ENCODE measurements at regions not wholly inside any gene's neighbourhood (a gene's known extent, or its start where the extent isn't known, plus 50 kb on each side); places are given as distances from the start of the nearest gene placed in this dataset.

- ChIA-PET POLR2A (ENCODE audit: partially characterized antibody) (no interaction called here), CTCF (ENCODE audit: partially characterized antibody) (interaction anchor here (0.6 kb wide), 1 partner anchor 1240 kb away, joined by 3 read pairs; no protein-coding TSS in a partner anchor)
- DNase-seq (ENCODE audit: low read depth in 1 of 2, low spot score in 2 of 2), result no peak
- Histone ChIP-seq H2AK5ac (ENCODE audit: low read depth, low read length) (no peak overlapping the region), H3K18ac (ENCODE audit: extremely low read depth, low read length) (no peak overlapping the region), H2BK120ac (replicated peaks; ENCODE audit: low read depth, low read length) (no peak overlapping the region), H3K27me3 (replicated peaks in 1 of 4; ENCODE audit: control insufficient read depth in 3 of 4, extremely low read depth in 1 of 4, insufficient read depth in 3 of 4, low read length in 3 of 4) (no peaks in the 10 kb centered on the region), H2BK15ac (ENCODE audit: low read length) (no peak overlapping the region), H2AFZ (ENCODE audit: low read length) (no peak overlapping the region), H3K23ac (ENCODE audit: insufficient read length) (no peak overlapping the region), H3K4me1 (replicated peaks in 1 of 4; ENCODE audit: control insufficient read depth in 3 of 4, insufficient read depth in 4 of 4, low read length in 3 of 4) (no peaks in the 10 kb centered on the region), H2BK20ac (ENCODE audit: low read length) (no peak overlapping the region), H4K8ac (ENCODE audit: extremely low read depth, insufficient read depth, low read length) (no peak overlapping the region), H4K20me1 (replicated peaks in 1 of 2; ENCODE audit: control insufficient read depth in 1 of 2, insufficient read depth in 2 of 2, low read length in 2 of 2) (no peaks in the 10 kb centered on the region), H3K14ac (ENCODE audit: insufficient read length) (no peak overlapping the region), H2BK12ac (ENCODE audit: low read depth, low read length) (no peak overlapping the region), H3K9me3 (ENCODE audit: insufficient read depth in 2 of 2, low read depth in 1 of 2, low read length in 1 of 2) (no peaks in the 10 kb centered on the region), H3K79me1 (ENCODE audit: low read depth, low read length) (no peaks in the 10 kb centered on the region), H3K4ac (replicated peaks; ENCODE audit: insufficient read length, low read depth, low read length) (no peak overlapping the region), H3K36me3 (ENCODE audit: control insufficient read depth in 2 of 4, insufficient read depth in 4 of 4, low read length in 3 of 4) (no peaks in the 10 kb centered on the region), H2BK5ac (ENCODE audit: low read depth, low read length) (no peak overlapping the region), H3K23me2 (ENCODE audit: low read depth, low read length) (peaks cover 3% of the 10 kb centered on the region; the same call in 1 of the 2 replicates), H3K4me3 (ENCODE audit: extremely low read depth in 1 of 4, insufficient read depth in 2 of 4, low read depth in 3 of 4, low read length in 4 of 4) (no peak overlapping the region), H3K9ac (replicated peaks in 1 of 4; ENCODE audit: extremely low read depth in 1 of 4, low read depth in 3 of 4, low read length in 3 of 4) (no peak overlapping the region), H3K79me2 (ENCODE audit: control insufficient read depth in 1 of 2, insufficient read depth in 2 of 2, low read length in 2 of 2) (no peaks in the 10 kb centered on the region), H3K27ac (ENCODE audit: low read depth, low read length) (no peak overlapping the region), H4K91ac (replicated peaks; ENCODE audit: insufficient read length, low read length) (no peak overlapping the region), H4K5ac (ENCODE audit: insufficient read length, low read depth, low read length) (no peak overlapping the region), H3K56ac (replicated peaks; ENCODE audit: insufficient read length, low read depth, low read length) (no peak overlapping the region), H3K4me2 (ENCODE audit: insufficient read depth in 1 of 2, low read depth in 2 of 2, low read length in 2 of 2) (no peak overlapping the region)
- no peak for FAIRE-seq
- 95% methylated on average over 2 of the region's 2 CpGs; no CpG with 5 or more reads in 1 of the 2 experiments for WGBS, 2 experiments (ENCODE audit: extremely low coverage in 1 of 2, insufficient coverage in 1 of 2, insufficient read length in 1 of 2, insufficient replicate concordance in 2 of 2, low coverage in 1 of 2, low lambda C conversion rate in 2 of 2, missing lambda C conversion rate in 1 of 2)
- no peak for TF ChIP-seq HDAC6 (IDR thresholded peaks at IDR 0.05; ENCODE audit: low read depth, low read length)
- no peak for TF ChIP-seq USF2 (IDR thresholded peaks at IDR 0.05; ENCODE audit: low read length)
- no peak for TF ChIP-seq RXRA (IDR thresholded peaks at IDR 0.05; ENCODE audit: insufficient read depth, low read depth, low read length)
- no peak for TF ChIP-seq SAP30 (IDR thresholded peaks at IDR 0.05; ENCODE audit: insufficient read depth, insufficient replicate concordance, low read length)
- no peak for TF ChIP-seq KDM4A (IDR thresholded peaks at IDR 0.05; ENCODE audit: low read depth, low read length, severe bottlenecking)
- TF ChIP-seq FOSL1 (IDR thresholded peaks at IDR 0.05; ENCODE audit: insufficient read depth, low read depth, low read length), result no peak
- no peak for TF ChIP-seq E2F6 (IDR thresholded peaks at IDR 0.05)
- no peak for TF ChIP-seq JUND (IDR thresholded peaks at IDR 0.05; ENCODE audit: low read length)
- no peak for TF ChIP-seq SIRT6 (IDR thresholded peaks at IDR 0.05; ENCODE audit: low read length)
- TF ChIP-seq TCF12 (IDR thresholded peaks at IDR 0.05; ENCODE audit: low read depth, low read length), result no peak
- no peak for TF ChIP-seq JUN (IDR thresholded peaks at IDR 0.05; ENCODE audit: low read depth, low read length)
- TF ChIP-seq MAX (IDR thresholded peaks at IDR 0.05), result no peak
- no peak for TF ChIP-seq MAFK (IDR thresholded peaks at IDR 0.05; ENCODE audit: low read depth, low read length)
Observed at GRCh38 chr7:88617185-88617584, 142.3 kb upstream of the ZNF804B start.
